NCI-H1092 treated with DMSO at 0.1 percent for 48 hours (cell line): ENCODE measurements at regions not wholly inside any gene's neighbourhood (a gene's known extent, or its start where the extent isn't known, plus 50 kb on each side); places are given as distances from the start of the nearest gene placed in this dataset.
A peak's percentile ranks its signal among the peaks of the same experiment; 100 is the strongest.

Experiments
- DNase-seq: peaks from one replicate; lab custom pipeline; 2025; lab: John Stamatoyannopoulos, UW

GRCh38 chrX:40313269-40313668 lies 215.5 kb upstream of the BCOR start:
- no peak for DNase-seq

DNA sequence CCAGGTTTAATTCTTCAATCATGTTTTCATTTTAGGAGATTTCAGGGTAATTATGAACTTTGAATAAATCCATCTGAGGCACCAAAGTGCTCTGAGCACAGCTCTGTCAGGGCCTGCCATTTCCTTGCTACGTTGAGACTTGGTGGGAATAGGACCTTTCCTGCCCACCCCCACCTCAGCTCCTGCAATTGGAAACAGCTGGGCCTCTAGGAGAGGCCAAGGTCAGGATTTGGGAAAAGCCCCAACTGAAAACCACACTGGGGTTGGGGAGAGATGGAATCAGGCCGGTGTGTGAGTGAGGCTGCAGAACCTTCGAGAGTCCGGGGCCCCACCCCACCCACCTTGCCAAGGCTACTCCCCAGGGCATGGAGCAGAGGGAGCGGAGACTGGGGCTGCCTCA lies 212.7 kb upstream of the BCOR start:
- DNase-seq, result no peak

DNA sequence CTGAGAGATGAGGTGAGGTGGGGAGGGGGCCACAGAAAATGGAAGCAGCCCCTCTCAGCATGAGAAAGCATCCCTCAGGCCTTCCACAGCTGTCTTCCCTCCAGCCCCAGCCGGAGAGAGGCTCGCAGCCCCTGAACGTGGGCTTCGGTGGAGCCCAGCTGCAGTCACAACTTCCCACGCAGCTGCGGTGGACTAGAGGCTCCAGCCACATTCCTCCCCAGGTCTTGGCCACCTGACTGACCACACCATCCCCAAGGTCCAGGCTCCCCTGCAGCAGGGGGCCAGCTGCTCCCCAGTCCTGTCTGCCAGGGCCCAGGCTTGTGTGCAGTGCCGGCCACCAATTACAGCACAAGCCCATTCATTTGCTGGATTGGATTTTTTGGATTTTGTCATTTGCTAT lies 212.3 kb upstream of the BCOR start:
- DNase-seq, result no peak

DNA sequence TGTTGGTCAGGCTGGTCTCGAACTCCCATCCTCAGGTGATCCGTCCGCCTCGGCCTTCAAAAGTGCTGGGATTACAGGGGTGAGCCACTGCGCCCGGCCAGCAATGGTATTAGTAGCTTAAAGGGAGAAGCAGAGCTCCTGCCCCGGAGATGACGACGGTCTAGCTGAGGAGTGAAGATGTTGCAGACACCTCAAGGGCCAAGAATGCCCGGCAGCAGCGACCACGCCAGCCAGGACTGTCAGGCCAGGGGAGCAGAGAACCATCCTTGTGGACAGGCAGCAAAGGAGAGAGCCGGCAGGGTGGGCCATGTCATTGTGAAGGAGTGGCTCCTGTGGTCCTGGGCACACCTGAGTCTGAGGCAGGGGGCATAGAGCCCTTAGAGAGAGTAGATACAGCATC lies 210.1 kb upstream of the BCOR start:
- no peak for DNase-seq

- no peak for DNase-seq
Observed at GRCh38 chrX:40304115-40304514, 206.4 kb upstream of the BCOR start.

DNA sequence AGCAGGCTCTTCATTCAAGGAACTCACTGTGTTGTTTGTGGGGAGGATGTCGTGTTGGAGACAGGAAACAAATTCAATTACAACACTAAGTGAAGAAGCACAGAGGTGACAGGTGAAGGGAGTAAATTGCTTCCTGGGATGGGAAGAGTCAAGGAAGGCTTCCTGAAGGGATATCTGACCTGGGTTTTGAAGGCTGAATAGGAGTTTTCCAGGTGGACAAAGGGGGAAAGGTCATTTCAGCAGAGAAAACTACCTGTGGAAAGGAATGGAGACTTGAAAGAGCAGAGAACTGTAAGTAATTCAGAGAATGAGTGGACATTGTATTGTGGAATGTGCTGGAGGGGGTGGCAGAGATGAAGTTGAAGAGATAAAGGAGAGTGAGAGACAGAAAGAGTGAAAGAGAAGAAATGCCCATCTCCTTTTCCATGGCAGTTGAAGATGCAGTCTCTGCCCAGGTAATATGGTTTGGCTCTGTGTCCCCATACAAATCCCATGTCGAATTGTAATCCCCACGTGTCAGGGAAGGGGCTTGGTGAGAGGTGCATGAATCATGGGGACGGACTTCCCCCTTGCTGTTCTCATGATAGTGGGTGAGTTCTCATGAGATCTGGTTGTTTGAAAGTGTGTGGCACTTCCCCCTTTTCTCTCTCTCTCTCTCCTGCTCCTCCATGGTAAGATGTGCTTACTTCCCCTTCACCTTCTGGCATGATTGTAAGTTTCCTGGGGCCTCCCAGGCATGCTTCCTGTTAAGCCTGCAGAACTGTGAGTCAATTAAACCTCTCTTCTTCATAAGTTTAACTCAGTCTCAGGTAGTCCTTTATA lies 205.7 kb upstream of the BCOR start:
- no peak for DNase-seq

DNA sequence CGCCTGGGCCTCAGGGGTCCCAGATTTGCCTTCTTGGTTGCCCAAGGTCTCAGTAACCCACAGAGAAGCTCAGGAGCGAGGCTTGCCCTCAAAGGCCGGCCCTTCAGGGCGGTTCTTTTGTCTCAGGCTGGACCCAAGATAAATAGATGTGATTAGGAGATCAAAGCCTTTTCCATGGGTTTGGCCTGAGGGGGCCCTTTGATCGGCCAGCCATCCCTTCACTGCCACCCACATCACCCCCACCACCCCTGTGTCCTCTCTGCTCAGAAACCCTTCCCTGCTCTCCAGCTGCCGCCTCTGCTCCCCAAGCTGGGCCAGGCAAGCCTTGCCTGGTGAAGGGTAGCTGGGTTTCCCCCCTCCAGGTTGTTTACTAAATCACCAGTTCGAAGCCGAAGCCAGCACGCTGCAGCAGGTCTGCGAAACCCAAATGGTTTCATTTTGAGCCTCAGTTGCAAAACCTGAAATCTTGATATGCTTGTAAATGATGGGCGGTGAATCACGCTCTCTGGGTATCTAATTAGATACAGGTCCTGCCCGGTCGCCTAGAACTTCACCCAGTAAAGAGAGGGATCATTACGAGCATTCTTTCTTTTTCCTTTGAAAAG lies 202.6 kb upstream of the BCOR start:
- DNase-seq, result no peak

DNA sequence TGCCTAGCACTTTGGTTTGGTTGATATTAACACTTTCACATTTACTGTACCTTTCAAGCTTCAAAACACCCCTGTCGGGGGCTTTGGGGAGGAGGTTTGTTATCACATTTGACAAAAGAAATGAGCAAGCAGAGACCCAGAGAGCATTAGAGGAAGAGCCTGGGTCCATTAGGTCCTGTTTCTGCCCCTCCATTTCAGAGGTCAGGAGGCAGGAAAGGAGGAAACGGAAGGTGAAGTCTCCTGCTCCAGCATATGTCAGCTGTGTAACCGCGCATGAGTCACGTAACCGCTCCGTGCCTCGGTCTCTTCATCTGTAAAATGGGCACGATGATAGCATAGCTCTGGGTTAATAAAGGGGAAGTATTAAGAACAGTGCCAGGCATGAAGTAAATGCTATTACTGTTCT lies 201.9 kb upstream of the BCOR start:
- no peak for DNase-seq

- DNase-seq, result peak; percentile 35
Observed at GRCh38 chrX:40298572-40299479, 201.1 kb upstream of the BCOR start.

DNA sequence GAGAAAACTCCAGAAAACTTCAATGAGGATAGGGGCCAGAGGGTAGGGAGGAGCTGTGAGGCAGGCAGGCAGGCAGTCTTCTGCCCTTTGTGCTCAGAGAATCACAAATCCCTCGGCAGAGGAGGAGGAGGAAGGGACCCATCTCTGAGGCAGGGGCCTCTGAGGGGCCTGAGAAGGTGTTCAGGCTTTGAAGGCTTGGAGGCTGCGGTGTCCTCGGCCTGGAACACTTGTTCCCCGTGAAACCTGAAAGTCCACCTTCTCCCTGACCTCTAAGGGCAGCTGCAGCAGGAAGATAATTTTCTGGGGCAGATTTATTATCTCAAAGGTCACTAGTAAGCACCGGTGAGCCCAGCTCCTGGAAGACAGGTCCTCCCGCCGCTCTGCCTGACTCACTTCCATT lies 200.3 kb upstream of the BCOR start:
- DNase-seq, result no peak

- no peak for DNase-seq
Observed at GRCh38 chrX:40291553-40291952, 193.8 kb upstream of the BCOR start.

GRCh38 chrX:40290517-40290916 lies 192.8 kb upstream of the BCOR start:
- DNase-seq, result no peak

GRCh38 chrX:40285876-40286275 lies 188.1 kb upstream of the BCOR start:
- DNase-seq, result no peak

GRCh38 chrX:40284852-40285251 lies 187.1 kb upstream of the BCOR start:
- DNase-seq, result no peak

DNA sequence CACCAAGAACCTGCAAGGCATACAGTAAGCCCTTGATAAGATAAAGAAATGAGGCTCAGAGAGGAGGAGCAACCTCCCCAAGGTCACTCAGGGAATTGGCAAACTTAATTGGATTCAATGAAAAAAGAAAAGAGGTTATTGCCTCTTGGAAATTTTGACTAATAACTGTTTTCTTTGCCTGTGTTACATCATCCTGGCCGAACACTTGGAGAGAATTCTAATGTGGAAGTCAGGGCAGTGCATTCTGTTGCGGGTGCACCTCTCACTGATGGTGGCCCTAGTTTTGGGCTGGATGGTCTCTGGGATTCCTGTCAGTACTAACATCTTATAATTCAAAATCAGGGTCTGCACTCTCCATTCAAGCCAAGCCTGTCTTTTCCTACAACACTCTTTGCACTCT lies 186.2 kb upstream of the BCOR start:
- DNase-seq, result no peak

GRCh38 chrX:40282946-40283660 lies 185.3 kb upstream of the BCOR start:
- no peak for DNase-seq

DNA sequence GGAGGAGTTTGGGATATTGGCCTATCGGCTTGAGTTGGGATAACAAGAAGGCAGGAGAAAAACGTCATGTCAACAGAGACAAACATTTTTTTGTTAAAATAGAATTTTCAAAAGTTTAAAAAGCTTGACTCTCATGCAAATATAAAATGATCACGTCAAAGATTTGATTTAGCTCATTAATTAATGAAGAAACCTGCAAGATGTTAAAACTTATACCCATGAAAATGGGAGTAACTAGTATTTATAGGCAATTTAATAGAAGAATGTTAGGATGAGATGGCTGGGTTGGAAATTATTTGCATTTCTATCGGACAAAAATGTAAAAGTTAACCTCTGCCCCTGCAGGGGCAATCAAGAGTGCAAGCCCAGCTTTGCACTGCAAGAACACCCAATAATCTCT lies 184.6 kb upstream of the BCOR start:
- no peak for DNase-seq

DNA sequence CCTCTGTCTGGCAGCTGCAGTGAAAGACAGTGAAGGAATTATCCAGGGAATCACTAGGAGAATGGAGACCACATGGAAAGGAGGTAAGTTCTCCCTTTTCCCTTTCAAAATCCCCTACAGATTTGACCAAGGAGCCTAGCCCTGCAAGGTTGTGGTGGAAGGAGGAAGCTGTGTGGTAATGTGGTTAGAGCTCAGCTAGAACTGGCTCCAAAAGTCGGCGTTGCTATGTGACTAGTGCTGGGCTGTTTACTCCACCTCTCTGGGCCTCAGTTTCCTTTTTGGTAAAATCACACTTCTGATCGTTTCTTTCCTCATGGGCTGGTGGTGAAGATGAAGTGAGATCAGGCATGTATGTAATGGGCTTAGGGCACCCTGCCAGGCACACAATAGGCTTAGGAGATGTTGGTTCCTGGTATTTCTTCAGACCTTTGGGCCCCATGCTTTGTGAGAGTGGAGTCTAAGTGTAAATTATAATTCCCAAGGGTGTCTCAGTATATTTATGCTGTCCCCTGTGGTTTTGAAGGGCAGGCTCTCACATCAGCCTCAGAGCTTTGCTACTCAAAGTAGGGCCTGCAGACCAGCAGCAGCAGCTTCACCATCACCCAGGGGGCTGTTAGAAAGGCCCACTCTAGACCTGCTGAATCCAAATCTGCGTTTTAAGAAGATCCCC lies 183.7 kb upstream of the BCOR start:
- DNase-seq, result no peak

DNA sequence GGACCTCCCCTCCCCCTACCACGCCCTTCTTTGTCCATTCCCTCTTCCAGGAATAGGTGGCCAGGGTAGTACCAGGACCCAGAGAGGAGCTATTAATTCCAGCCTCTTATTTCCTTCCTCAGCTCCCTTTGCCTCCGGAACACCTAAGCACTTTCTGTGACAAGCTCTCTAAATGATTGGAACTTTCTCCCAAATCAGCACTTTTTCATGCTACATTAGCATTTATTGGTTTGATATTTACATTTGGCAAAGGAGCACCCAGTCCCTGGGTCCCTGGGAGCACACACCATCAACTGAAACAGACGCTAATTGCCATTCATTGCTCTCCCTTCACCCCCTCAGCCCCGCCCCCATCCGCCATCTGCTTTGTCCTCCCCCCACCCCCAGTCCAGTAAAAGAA lies 182.0 kb upstream of the BCOR start:
- DNase-seq, result no peak

GRCh38 chrX:40279091-40279430 lies 181.3 kb upstream of the BCOR start:
- DNase-seq, result no peak

- peak; percentile 1 for DNase-seq
Observed at GRCh38 chrX:40278340-40279090, 180.8 kb upstream of the BCOR start.
